ENCODE measurements at regions not wholly inside any gene's neighbourhood (a gene's known extent, or its start where the extent isn't known, plus 50 kb on each side); places are given as distances from the start of the nearest gene placed in this dataset.

DNA sequence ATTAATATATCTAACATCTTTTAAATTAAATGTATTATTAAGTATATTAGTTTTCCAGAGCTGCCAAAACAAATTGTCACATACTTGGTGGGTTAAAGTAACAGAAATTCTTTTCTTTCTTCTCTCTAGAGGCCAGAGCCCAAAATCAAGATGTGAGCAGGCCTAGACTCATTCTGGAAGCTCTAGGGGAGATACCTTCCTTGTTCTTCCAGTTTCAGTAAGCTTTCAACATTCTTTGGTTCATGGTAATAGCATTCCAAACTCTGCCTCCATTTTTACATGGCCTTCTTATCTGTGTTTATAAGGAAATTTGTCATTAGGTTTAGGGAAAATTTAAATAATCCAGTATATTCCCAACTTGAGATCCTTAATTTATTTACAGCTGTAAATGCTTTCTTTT lies 1054.6 kb upstream of the GBE1 start:
- dilution Hi-C loops (cut with MboI; ENCODE audit: extremely low pct_ligation_motif_present, low sequenced_read_pairs) = no loop called here
- no peak for DNase-seq (ENCODE audit: low read depth, low spot score)
- no peak overlapping the region for H2AFZ ChIP-seq (ENCODE audit: control insufficient read depth, low read length)
- no peak overlapping the region for H3K4me2 ChIP-seq (ENCODE audit: control insufficient read depth, extremely low read depth, insufficient read depth, low read depth, low read length)
- no peak overlapping the region for H3K27ac ChIP-seq (ENCODE audit: control insufficient read depth, insufficient read depth, low read length)
- no peaks in the 10 kb centered on the region for H3K9me3 ChIP-seq (ENCODE audit: control insufficient read depth, low read depth, low read length)
- H3K4me3 ChIP-seq (ENCODE audit: control insufficient read depth in 2 of 3, extremely low read depth in 1 of 3, insufficient read depth in 2 of 3, low read depth in 1 of 3, low read length in 3 of 3) = no peak overlapping the region
- no peaks in the 10 kb centered on the region for H3K36me3 ChIP-seq (ENCODE audit: control insufficient read depth in 2 of 2, extremely low read depth in 1 of 2, insufficient read depth in 2 of 2, low read length in 2 of 2)
- FAIRE-seq = no peak
- no peaks in the 10 kb centered on the region for H3K27me3 ChIP-seq (ENCODE audit: control insufficient read depth, extremely low read depth, insufficient read depth, low read length)
- H3K9me1 ChIP-seq (ENCODE audit: control insufficient read depth, extremely low read depth, insufficient read depth, low read length) = no peaks in the 10 kb centered on the region
- H3K9ac ChIP-seq (ENCODE audit: control insufficient read depth, extremely low read depth, insufficient read depth, low read length) = no peak overlapping the region
- H4K20me1 ChIP-seq (ENCODE audit: control insufficient read depth, extremely low read depth, insufficient read depth, low read length) = no peaks in the 10 kb centered on the region
- no peaks in the 10 kb centered on the region for H3K4me1 ChIP-seq (ENCODE audit: control insufficient read depth, extremely low read depth, insufficient read depth, low read length)
- no peak for TF ChIP-seq EZH2 (IDR thresholded peaks at IDR 0.05; ENCODE audit: low read length)
- TF ChIP-seq, protein P1, sequence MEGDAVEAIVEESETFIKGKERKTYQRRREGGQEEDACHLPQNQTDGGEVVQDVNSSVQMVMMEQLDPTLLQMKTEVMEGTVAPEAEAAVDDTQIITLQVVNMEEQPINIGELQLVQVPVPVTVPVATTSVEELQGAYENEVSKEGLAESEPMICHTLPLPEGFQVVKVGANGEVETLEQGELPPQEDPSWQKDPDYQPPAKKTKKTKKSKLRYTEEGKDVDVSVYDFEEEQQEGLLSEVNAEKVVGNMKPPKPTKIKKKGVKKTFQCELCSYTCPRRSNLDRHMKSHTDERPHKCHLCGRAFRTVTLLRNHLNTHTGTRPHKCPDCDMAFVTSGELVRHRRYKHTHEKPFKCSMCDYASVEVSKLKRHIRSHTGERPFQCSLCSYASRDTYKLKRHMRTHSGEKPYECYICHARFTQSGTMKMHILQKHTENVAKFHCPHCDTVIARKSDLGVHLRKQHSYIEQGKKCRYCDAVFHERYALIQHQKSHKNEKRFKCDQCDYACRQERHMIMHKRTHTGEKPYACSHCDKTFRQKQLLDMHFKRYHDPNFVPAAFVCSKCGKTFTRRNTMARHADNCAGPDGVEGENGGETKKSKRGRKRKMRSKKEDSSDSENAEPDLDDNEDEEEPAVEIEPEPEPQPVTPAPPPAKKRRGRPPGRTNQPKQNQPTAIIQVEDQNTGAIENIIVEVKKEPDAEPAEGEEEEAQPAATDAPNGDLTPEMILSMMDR (optimal IDR thresholded peaks at IDR 0.05 in 1 of 3, IDR thresholded peaks at IDR 0.05 in 1 of 3, conservative IDR thresholded peaks at IDR 0.05 in 1 of 3; ENCODE audit: extremely low read depth in 1 of 3, insufficient read depth in 2 of 3, low read length in 3 of 3) = no peak
- no peaks in the 10 kb centered on the region for H3K79me2 ChIP-seq (ENCODE audit: control insufficient read depth, insufficient read depth, low read length)

DNA sequence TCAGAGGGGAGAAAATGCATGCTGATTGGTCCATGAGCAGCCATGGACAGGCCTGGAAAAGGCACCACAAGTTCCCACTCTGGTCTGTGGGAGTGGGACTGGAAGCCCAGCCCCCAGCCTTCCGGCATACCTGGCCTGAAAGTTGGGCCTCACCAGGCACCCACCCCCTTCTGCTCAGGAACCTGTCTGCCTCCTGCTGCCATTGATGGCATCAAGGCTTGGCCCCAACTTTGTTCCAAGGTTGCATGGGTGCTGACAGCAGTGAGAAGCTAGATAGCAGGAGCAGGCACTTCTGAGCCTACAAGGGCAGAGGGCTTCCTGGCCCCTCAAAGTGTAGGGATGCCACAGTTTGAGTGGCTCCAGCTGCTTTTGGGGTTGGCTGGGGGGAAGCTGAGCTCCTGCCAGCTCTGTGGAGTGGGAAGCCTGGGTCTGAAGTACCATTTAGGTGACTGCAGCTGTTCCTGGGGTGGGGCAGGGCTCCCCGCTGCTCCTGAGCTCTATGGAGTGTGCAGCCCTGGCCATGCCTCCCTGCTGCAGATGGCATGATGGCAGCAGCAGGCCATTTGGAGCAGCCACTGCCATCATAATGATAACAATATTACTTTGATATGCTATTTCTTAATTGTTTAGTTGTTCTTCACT lies 1054.1 kb upstream of the GBE1 start:
- TF ChIP-seq EZH2 (IDR thresholded peaks at IDR 0.05; ENCODE audit: low read length) = no peak
- TF ChIP-seq, protein P1 (optimal IDR thresholded peaks at IDR 0.05 in 1 of 3, IDR thresholded peaks at IDR 0.05 in 1 of 3, conservative IDR thresholded peaks at IDR 0.05 in 1 of 3; ENCODE audit: extremely low read depth in 1 of 3, insufficient read depth in 2 of 3, low read length in 3 of 3) = no peak
- no peak overlapping the region for H3K4me2 ChIP-seq (ENCODE audit: control insufficient read depth, extremely low read depth, insufficient read depth, low read depth, low read length)
- no peak overlapping the region for H3K27ac ChIP-seq (ENCODE audit: control insufficient read depth, insufficient read depth, low read length)
- no peaks in the 10 kb centered on the region for H3K27me3 ChIP-seq (ENCODE audit: control insufficient read depth, extremely low read depth, insufficient read depth, low read length)
- no peaks in the 10 kb centered on the region for H3K9me3 ChIP-seq (ENCODE audit: control insufficient read depth, low read depth, low read length)
- DNase-seq (ENCODE audit: low read depth, low spot score) (no peak), FAIRE-seq (no peak)
- H3K4me1 ChIP-seq (ENCODE audit: control insufficient read depth, extremely low read depth, insufficient read depth, low read length) = no peaks in the 10 kb centered on the region
- no peak overlapping the region for H3K9ac ChIP-seq (ENCODE audit: control insufficient read depth, extremely low read depth, insufficient read depth, low read length)
- no peaks in the 10 kb centered on the region for H3K9me1 ChIP-seq (ENCODE audit: control insufficient read depth, extremely low read depth, insufficient read depth, low read length)
- H3K4me3 ChIP-seq (ENCODE audit: control insufficient read depth in 2 of 3, extremely low read depth in 1 of 3, insufficient read depth in 2 of 3, low read depth in 1 of 3, low read length in 3 of 3) = no peak overlapping the region
- no peak overlapping the region for H2AFZ ChIP-seq (ENCODE audit: control insufficient read depth, low read length)
- dilution Hi-C loops (cut with MboI; ENCODE audit: extremely low pct_ligation_motif_present, low sequenced_read_pairs) = no loop called here
- no peaks in the 10 kb centered on the region for H3K36me3 ChIP-seq (ENCODE audit: control insufficient read depth in 2 of 2, extremely low read depth in 1 of 2, insufficient read depth in 2 of 2, low read length in 2 of 2)
- no peaks in the 10 kb centered on the region for H4K20me1 ChIP-seq (ENCODE audit: control insufficient read depth, extremely low read depth, insufficient read depth, low read length)
- no peaks in the 10 kb centered on the region for H3K79me2 ChIP-seq (ENCODE audit: control insufficient read depth, insufficient read depth, low read length)

All from keratinocyte (primary cell).